ENCODE measurements at regions not wholly inside any gene's neighbourhood (a gene's known extent, or its start where the extent isn't known, plus 50 kb on each side); places are given as distances from the start of the nearest gene placed in this dataset.

GRCh38 chr11:119845756-119846155 lies 116.8 kb upstream of the NECTIN1 start:
- TF ChIP-seq CTCF (IDR thresholded peaks at IDR 0.05) (no peak), POLR2AphosphoS5 (IDR thresholded peaks at IDR 0.05; ENCODE audit: insufficient read depth in 1 of 2, low read depth in 1 of 2) (no peak), POLR2A (IDR thresholded peaks at IDR 0.05) (no peak)
